Mammary epithelial cell (primary cell): ENCODE measurements at regions not wholly inside any gene's neighbourhood (a gene's known extent, or its start where the extent isn't known, plus 50 kb on each side); places are given as distances from the start of the nearest gene placed in this dataset.

ENCODE experiments used
- EZH2 ChIP-seq: IDR thresholded peaks from 2 replicates; pipeline ENCODE4 v1.6.1; 2012; ENCODE audit warnings: low read length, inconsistent platforms, borderline replicate concordance
- TF ChIP-seq, protein P1 (sequence below), 2 donors: IDR thresholded peaks in 1 of 2; conservative IDR thresholded peaks in 1 of 2; 2 replicates each; pipeline ENCODE4 v1.5.1; 2011 to 2012; ENCODE audit warnings: inconsistent platforms in 2 of 2, low read length in 2 of 2, mild to moderate bottlenecking in 2 of 2, control low read depth in 1 of 2, low read depth in 1 of 2; ENCODE audit not compliant: insufficient read depth in 1 of 2; ENCODE audit errors: extremely low read depth in 1 of 2

DNA sequence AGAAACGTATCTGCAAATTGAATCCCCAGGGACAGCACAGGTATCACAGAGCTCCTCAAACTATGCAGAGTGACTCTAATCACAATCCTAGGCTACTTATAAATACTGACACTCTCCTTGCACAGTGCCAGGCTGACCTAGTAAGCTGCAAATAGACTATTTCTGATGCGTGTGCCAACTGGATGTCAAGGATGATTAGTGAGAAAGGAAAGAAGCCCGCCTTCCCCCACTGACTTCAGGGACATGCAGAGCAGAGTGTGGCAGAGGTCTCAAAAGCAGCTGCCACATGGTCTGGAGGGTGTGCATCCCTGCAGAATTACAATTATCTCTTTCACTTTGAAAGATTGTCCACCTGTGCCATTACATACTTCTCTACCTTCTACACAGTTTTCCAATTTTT, 235.6 kb downstream of the CPS1 start:
- TF ChIP-seq, protein P1, sequence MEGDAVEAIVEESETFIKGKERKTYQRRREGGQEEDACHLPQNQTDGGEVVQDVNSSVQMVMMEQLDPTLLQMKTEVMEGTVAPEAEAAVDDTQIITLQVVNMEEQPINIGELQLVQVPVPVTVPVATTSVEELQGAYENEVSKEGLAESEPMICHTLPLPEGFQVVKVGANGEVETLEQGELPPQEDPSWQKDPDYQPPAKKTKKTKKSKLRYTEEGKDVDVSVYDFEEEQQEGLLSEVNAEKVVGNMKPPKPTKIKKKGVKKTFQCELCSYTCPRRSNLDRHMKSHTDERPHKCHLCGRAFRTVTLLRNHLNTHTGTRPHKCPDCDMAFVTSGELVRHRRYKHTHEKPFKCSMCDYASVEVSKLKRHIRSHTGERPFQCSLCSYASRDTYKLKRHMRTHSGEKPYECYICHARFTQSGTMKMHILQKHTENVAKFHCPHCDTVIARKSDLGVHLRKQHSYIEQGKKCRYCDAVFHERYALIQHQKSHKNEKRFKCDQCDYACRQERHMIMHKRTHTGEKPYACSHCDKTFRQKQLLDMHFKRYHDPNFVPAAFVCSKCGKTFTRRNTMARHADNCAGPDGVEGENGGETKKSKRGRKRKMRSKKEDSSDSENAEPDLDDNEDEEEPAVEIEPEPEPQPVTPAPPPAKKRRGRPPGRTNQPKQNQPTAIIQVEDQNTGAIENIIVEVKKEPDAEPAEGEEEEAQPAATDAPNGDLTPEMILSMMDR (conservative IDR thresholded peaks at IDR 0.05 in 1 of 2, IDR thresholded peaks at IDR 0.05 in 1 of 2; ENCODE audit: extremely low read depth in 1 of 2, insufficient read depth in 1 of 2, low read depth in 1 of 2, low read length in 2 of 2): no peak
- no peak for TF ChIP-seq EZH2
